IMR-90 (cell line): ENCODE measurements at regions not wholly inside any gene's neighbourhood (a gene's known extent, or its start where the extent isn't known, plus 50 kb on each side); places are given as distances from the start of the nearest gene placed in this dataset.

Experiments
- ATAC-seq: fragments of 200-7000 bp; cut with Tn5 transposase; 2 replicates; pipeline ENCODE4 v1.9.1; 2020; ENCODE audit warnings: low read depth, mild to moderate bottlenecking, moderate library complexity
- BruUV-seq: library from RNA; stranded (reverse); fragments of 400-500 nt; replicated peaks from 2 replicates; lab custom pipeline; 2021; lab: Mats Ljungman, UMichigan
- CTCF ChIA-PET: fragments of 300-600 bp; formaldehyde crosslinking; extraction: SDS; loops from one replicate; lab custom pipeline; 2021; ENCODE audit warnings: antibody characterized with exemption; lab: Yijun Ruan, JAX
- POLR2A ChIA-PET: fragments of 300-600 bp; sonication (Branson Sonifier 250); formaldehyde crosslinking; loops from one replicate; lab custom pipeline; 2022; ENCODE audit warnings: antibody characterized with exemption; ENCODE audit not compliant: unreplicated experiment; lab: Charles Lee
- DNase-seq: peaks from one replicate; pipeline ENCODE4 v3.0.0; 2013
- H2AFZ ChIP-seq: replicated peaks from 2 replicates; pipeline ENCODE3; 2013; ENCODE audit warnings: low read length, mild to moderate bottlenecking; ENCODE audit not compliant: poor library complexity
- H2AK5ac ChIP-seq: 2 replicates; pipeline ENCODE4 v1.6.1; 2013; ENCODE audit warnings: low read depth, low read length, inconsistent platforms
- H2AK9ac ChIP-seq: replicated peaks from 2 replicates; pipeline ENCODE3; 2013; ENCODE audit warnings: mild to moderate bottlenecking, low read depth, low read length, moderate library complexity; ENCODE audit not compliant: poor library complexity
- H2BK120ac ChIP-seq: 2 replicates; pipeline ENCODE4 v1.6.1; 2013; ENCODE audit warnings: low read depth, low read length, inconsistent platforms
- H2BK15ac ChIP-seq: 3 replicates; pipeline ENCODE4 v1.6.1; 2013; ENCODE audit warnings: low read depth, low read length, inconsistent platforms
- H2BK20ac ChIP-seq: 2 replicates; pipeline ENCODE4 v1.6.1; 2013; ENCODE audit warnings: low read depth, mild to moderate bottlenecking, inconsistent platforms, low read length, moderate library complexity
- H2BK5ac ChIP-seq: 2 replicates; pipeline ENCODE4 v1.6.1; 2013; ENCODE audit warnings: mild to moderate bottlenecking, low read depth, low read length, inconsistent platforms; ENCODE audit not compliant: poor library complexity, severe bottlenecking
- H3K14ac ChIP-seq: replicated peaks from 2 replicates; pipeline ENCODE4 v1.6.1; 2013; ENCODE audit warnings: low read depth, low read length, inconsistent platforms
- H3K18ac ChIP-seq: 2 replicates; pipeline ENCODE4 v1.6.1; 2013; ENCODE audit warnings: low read depth, low read length, control low read depth
- H3K23ac ChIP-seq: 2 replicates; pipeline ENCODE4 v1.6.1; 2013; ENCODE audit warnings: low read depth, low read length, inconsistent platforms
- H3K27ac ChIP-seq: 2 replicates; pipeline ENCODE4 v1.5.1; 2013; ENCODE audit warnings: mild to moderate bottlenecking, control low read depth, low read length; ENCODE audit not compliant: insufficient read depth
- H3K27me3 ChIP-seq: 2 replicates; pipeline ENCODE4 v1.6.1; 2013; ENCODE audit warnings: low read length; ENCODE audit not compliant: control insufficient read depth, insufficient read depth
- H3K36me3 ChIP-seq: 2 replicates; pipeline ENCODE4 v1.6.1; 2013; ENCODE audit warnings: low read length, mixed read lengths; ENCODE audit not compliant: control insufficient read depth, insufficient read depth
- H3K4ac ChIP-seq: 2 replicates; pipeline ENCODE4 v1.6.1; 2013; ENCODE audit warnings: low read depth, low read length, inconsistent platforms
- H3K4me1 ChIP-seq: 2 replicates; pipeline ENCODE4 v1.6.1; 2013; ENCODE audit warnings: low read length, mixed read lengths; ENCODE audit not compliant: control insufficient read depth, insufficient read depth
- H3K4me2 ChIP-seq: 2 replicates; pipeline ENCODE4 v1.6.1; 2013; ENCODE audit warnings: low read depth, mild to moderate bottlenecking, control low read depth, low read length, moderate library complexity
- H3K4me3 ChIP-seq: 2 replicates; pipeline ENCODE4 v1.5.1; 2013; ENCODE audit warnings: low read depth, mild to moderate bottlenecking, control low read depth, low read length, moderate library complexity; ENCODE audit not compliant: insufficient read depth
- H3K56ac ChIP-seq: 2 replicates; pipeline ENCODE4 v1.6.1; 2013; ENCODE audit warnings: low read length, inconsistent platforms; ENCODE audit not compliant: insufficient read depth; ENCODE audit errors: extremely low read depth
- H3K79me1 ChIP-seq, 2 experiments: 2 replicates each; pipeline ENCODE4 v1.6.1; 2013; ENCODE audit warnings: low read length in 2 of 2, inconsistent platforms in 1 of 2, low read depth in 1 of 2
- H3K9ac ChIP-seq: 2 replicates; pipeline ENCODE4 v1.6.1; 2013; ENCODE audit warnings: low read depth, low read length, control low read depth
- H3K9me1 ChIP-seq: 2 replicates; pipeline ENCODE4 v1.6.1; 2013; ENCODE audit warnings: low read length, inconsistent platforms; ENCODE audit not compliant: insufficient read depth
- H3K9me3 ChIP-seq: 2 replicates; pipeline ENCODE4 v1.6.1; 2013; ENCODE audit warnings: low read length; ENCODE audit not compliant: control insufficient read depth, insufficient read depth
- H4K20me1 ChIP-seq: 2 replicates; pipeline ENCODE4 v1.6.1; 2013; ENCODE audit warnings: low read length, inconsistent platforms; ENCODE audit not compliant: insufficient read depth
- H4K5ac ChIP-seq: 2 replicates; pipeline ENCODE4 v1.6.1; 2013; ENCODE audit warnings: mild to moderate bottlenecking, low read depth, low read length, control low read depth
- H4K8ac ChIP-seq, 2 experiments: 2 replicates each; pipeline ENCODE4 v1.6.1; 2013; ENCODE audit warnings: low read depth in 2 of 2, low read length in 2 of 2, control low read depth in 1 of 2, inconsistent platforms in 1 of 2
- H4K91ac ChIP-seq: 2 replicates; pipeline ENCODE4 v1.6.1; 2013; ENCODE audit warnings: low read depth, low read length, inconsistent platforms; ENCODE audit not compliant: insufficient read depth
- CEBPB ChIP-seq: IDR thresholded peaks from 2 replicates; pipeline ENCODE4 v1.6.1; 2012; ENCODE audit warnings: low read depth, low read length, improper control_type of control experiment
- CHD1 ChIP-seq: IDR thresholded peaks from 2 replicates; pipeline ENCODE4 v1.6.1; 2012; ENCODE audit warnings: low read depth, low read length, improper control_type of control experiment
- FOS ChIP-seq: fragments of 150-350 bp; IDR thresholded peaks from 2 replicates; pipeline ENCODE4 v1.6.1; 2016; ENCODE audit warnings: low read depth, low read length
- MAZ ChIP-seq: IDR thresholded peaks from 2 replicates; pipeline ENCODE4 v1.6.1; 2012; ENCODE audit warnings: low read depth, mild to moderate bottlenecking, low read length, improper control_type of control experiment, moderate library complexity, borderline replicate concordance
- MXI1 ChIP-seq: IDR thresholded peaks from 2 replicates; pipeline ENCODE4 v1.6.1; 2012; ENCODE audit warnings: low read depth, mild to moderate bottlenecking, low read length, moderate library complexity, borderline replicate concordance
- NFE2L2 ChIP-seq: fragments of 150-350 bp; IDR thresholded peaks from 2 replicates; pipeline ENCODE4 v1.6.1; 2016; ENCODE audit warnings: low read depth, mild to moderate bottlenecking, low read length
- POLR2A ChIP-seq: IDR thresholded peaks from 2 replicates; pipeline ENCODE4 v1.6.1; 2012; ENCODE audit warnings: mild to moderate bottlenecking, low read depth, low read length
- RCOR1 ChIP-seq: IDR thresholded peaks from 2 replicates; pipeline ENCODE4 v1.6.1; 2012; ENCODE audit warnings: mild to moderate bottlenecking, low read length, improper control_type of control experiment; ENCODE audit not compliant: insufficient replicate concordance
- RFX5 ChIP-seq: IDR thresholded peaks from 2 replicates; pipeline ENCODE4 v1.8.0; 2012; ENCODE audit warnings: low read depth, mild to moderate bottlenecking, low read length, moderate library complexity
- SMC3 ChIP-seq: fragments of 150-350 bp; IDR thresholded peaks from 2 replicates; pipeline ENCODE4 v1.6.1; 2016; ENCODE audit warnings: low read depth, mild to moderate bottlenecking, antibody characterized with exemption, low read length, moderate library complexity
- WGBS, 2 experiments: methylation state at CpG; one replicate each; pipeline versions ENCODE4 v1.1.5 to v1.1.7; 2013; ENCODE audit warnings: missing lambda C conversion rate in 2 of 2; ENCODE audit not compliant: insufficient read length in 1 of 2; ENCODE audit errors: extremely low coverage in 2 of 2; 5-methylcytosine and 5-hydroxymethylcytosine counted together
- dilution Hi-C: fragments of 300-500 bp; cut with HindIII; formaldehyde crosslinking; loops from one replicate; pipeline ENCODE4 v1.14.3; 2018; ENCODE audit warnings: low sequenced_read_pairs; ENCODE audit not compliant: unreplicated experiment
- in situ Hi-C: fragments of 300-500 bp; cut with MboI; formaldehyde crosslinking; loops from 3 replicates; pipeline ENCODE4 v1.14.3; 2019; ENCODE audit warnings: low sequenced_read_pairs, inconsistent platforms, mixed read lengths
- intact Hi-C: fragments of 100-400 bp; cut with micrococcal nuclease; formaldehyde crosslinking; loops from 2 replicates; pipeline ENCODE4 v1.10.0; 2022
- TF ChIP-seq, protein P1 (sequence below): fragments of 150-350 bp; IDR thresholded peaks from 2 replicates; pipeline ENCODE4 v1.6.1; 2016; ENCODE audit warnings: low read depth, mild to moderate bottlenecking, low read length, moderate library complexity, borderline replicate concordance
- TF ChIP-seq, protein P2 (sequence below): conservative IDR thresholded peaks from 2 replicates; pipeline ENCODE4 v1.5.1; 2012; ENCODE audit warnings: mild to moderate bottlenecking, low read depth, low read length, improper control_type of control experiment
- TF ChIP-seq, protein P3 (sequence below): fragments of 150-350 bp; IDR thresholded peaks from 2 replicates; pipeline ENCODE4 v1.6.1; 2017; ENCODE audit warnings: mild to moderate bottlenecking, antibody characterized with exemption, low read length, low read depth

DNA sequence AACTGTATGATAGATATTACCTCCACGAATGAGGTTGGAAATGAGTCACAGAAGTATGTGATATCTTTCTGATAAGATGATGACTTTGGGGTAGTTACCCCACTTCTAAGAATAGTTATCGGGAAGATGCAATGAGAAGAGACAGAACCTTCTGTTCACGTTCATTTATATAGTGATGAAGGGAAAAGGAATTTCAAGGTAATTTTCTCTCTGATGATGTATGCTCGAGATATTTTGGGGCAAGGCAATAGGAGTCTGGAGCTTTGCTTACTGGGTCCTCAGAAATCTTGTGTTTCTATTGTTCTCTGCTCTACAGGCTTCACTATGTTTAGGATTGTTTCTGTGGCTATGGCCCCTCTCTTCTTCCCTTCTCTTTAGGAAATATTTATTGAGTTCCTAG is 1389.6 kb downstream of the CDH8 start:
- POLR2A ChIA-PET, result no interaction called here
- Histone ChIP-seq H3K27ac (no peak overlapping the region), H3K18ac (no peak overlapping the region), H4K91ac (no peak overlapping the region), H2AK5ac (no peak overlapping the region), H3K27me3 (no peaks in the 10 kb centered on the region), H3K9me1 (no peaks in the 10 kb centered on the region), H4K5ac (no peak overlapping the region), H4K20me1 (no peaks in the 10 kb centered on the region), H3K4me3 (no peak overlapping the region), H3K79me1 (no peaks in the 10 kb centered on the region), H2BK5ac (no peak overlapping the region), H3K36me3 (no peaks in the 10 kb centered on the region), H2BK20ac (no peak overlapping the region), H3K4me1 (no peaks in the 10 kb centered on the region), H2AFZ (no peak overlapping the region), H4K8ac (no peak overlapping the region), H3K4me2 (no peak overlapping the region), H3K9ac (no peak overlapping the region), H2BK15ac (no peak overlapping the region), H3K23ac (no peak overlapping the region), H3K14ac (no peak overlapping the region), H3K9me3 (no peaks in the 10 kb centered on the region; the same call in 1 of the 2 replicates), H3K4ac (no peak overlapping the region), H2BK120ac (no peak overlapping the region), H2AK9ac (no peak overlapping the region), H3K56ac (no peak overlapping the region)
- DNase-seq (no peak), ATAC-seq (no peak)
- no TSS peak for BruUV-seq
- CTCF ChIA-PET, result no interaction called here
- in situ Hi-C loops, result no loop called here
- dilution Hi-C loops, result no loop called here
- WGBS, 2 experiments, result no CpG with 5 or more reads among the region's 4 CpGs
- TF ChIP-seq, protein P1, sequence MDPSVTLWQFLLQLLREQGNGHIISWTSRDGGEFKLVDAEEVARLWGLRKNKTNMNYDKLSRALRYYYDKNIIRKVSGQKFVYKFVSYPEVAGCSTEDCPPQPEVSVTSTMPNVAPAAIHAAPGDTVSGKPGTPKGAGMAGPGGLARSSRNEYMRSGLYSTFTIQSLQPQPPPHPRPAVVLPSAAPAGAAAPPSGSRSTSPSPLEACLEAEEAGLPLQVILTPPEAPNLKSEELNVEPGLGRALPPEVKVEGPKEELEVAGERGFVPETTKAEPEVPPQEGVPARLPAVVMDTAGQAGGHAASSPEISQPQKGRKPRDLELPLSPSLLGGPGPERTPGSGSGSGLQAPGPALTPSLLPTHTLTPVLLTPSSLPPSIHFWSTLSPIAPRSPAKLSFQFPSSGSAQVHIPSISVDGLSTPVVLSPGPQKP, result no peak
- TF ChIP-seq POLR2A (no peak), RCOR1 (no peak), CEBPB (no peak), NFE2L2 (no peak), MAZ (no peak), FOS (no peak), CHD1 (no peak), RFX5 (no peak), MXI1 (no peak), SMC3 (no peak)
- TF ChIP-seq, protein P2, sequence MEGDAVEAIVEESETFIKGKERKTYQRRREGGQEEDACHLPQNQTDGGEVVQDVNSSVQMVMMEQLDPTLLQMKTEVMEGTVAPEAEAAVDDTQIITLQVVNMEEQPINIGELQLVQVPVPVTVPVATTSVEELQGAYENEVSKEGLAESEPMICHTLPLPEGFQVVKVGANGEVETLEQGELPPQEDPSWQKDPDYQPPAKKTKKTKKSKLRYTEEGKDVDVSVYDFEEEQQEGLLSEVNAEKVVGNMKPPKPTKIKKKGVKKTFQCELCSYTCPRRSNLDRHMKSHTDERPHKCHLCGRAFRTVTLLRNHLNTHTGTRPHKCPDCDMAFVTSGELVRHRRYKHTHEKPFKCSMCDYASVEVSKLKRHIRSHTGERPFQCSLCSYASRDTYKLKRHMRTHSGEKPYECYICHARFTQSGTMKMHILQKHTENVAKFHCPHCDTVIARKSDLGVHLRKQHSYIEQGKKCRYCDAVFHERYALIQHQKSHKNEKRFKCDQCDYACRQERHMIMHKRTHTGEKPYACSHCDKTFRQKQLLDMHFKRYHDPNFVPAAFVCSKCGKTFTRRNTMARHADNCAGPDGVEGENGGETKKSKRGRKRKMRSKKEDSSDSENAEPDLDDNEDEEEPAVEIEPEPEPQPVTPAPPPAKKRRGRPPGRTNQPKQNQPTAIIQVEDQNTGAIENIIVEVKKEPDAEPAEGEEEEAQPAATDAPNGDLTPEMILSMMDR, result no peak
- TF ChIP-seq, protein P3, sequence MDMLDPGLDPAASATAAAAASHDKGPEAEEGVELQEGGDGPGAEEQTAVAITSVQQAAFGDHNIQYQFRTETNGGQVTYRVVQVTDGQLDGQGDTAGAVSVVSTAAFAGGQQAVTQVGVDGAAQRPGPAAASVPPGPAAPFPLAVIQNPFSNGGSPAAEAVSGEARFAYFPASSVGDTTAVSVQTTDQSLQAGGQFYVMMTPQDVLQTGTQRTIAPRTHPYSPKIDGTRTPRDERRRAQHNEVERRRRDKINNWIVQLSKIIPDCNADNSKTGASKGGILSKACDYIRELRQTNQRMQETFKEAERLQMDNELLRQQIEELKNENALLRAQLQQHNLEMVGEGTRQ, result no peak
- intact Hi-C loops, result no loop called here
